ENCODE measurements at regions not wholly inside any gene's neighbourhood (a gene's known extent, or its start where the extent isn't known, plus 50 kb on each side); places are given as distances from the start of the nearest gene placed in this dataset.
"Not testable (repeated sequence)": the region's sequence is repeated elsewhere in the genome, so short reads cannot be mapped to it uniquely, and the experiment has no call there.

DNA sequence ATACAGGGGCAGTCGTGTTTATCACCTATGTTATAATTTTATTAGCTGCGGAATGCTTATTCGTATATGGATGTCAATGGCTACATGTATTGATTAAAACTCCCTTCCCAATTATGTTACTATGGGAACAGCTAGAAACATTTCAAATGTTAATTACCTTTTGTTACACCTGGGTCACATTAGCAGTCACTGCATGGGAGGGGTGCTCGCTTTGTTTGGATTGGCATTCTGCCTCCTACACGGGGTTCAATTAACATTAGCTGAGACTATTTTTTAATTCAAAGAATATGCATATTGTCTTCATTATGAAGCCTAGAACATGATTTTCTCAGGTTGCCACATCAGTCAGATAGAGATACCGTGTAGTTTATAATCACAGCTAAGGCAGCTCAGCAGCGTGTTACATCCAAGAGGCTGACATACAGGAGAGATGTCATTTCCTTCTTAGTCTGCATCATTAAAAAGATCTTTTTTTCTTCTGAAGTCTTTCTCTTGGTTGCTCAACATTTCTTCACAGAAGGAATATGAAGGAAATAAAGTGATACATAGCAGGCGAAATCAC, 76.2 kb upstream of the RPS6KA2 start:
- no peak overlapping the region for H3K4me3 ChIP-seq (ENCODE audit: low read depth, low read length)
- TF ChIP-seq, protein P1, sequence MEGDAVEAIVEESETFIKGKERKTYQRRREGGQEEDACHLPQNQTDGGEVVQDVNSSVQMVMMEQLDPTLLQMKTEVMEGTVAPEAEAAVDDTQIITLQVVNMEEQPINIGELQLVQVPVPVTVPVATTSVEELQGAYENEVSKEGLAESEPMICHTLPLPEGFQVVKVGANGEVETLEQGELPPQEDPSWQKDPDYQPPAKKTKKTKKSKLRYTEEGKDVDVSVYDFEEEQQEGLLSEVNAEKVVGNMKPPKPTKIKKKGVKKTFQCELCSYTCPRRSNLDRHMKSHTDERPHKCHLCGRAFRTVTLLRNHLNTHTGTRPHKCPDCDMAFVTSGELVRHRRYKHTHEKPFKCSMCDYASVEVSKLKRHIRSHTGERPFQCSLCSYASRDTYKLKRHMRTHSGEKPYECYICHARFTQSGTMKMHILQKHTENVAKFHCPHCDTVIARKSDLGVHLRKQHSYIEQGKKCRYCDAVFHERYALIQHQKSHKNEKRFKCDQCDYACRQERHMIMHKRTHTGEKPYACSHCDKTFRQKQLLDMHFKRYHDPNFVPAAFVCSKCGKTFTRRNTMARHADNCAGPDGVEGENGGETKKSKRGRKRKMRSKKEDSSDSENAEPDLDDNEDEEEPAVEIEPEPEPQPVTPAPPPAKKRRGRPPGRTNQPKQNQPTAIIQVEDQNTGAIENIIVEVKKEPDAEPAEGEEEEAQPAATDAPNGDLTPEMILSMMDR (IDR thresholded peaks at IDR 0.05; ENCODE audit: low read depth, low read length): no peak

DNA sequence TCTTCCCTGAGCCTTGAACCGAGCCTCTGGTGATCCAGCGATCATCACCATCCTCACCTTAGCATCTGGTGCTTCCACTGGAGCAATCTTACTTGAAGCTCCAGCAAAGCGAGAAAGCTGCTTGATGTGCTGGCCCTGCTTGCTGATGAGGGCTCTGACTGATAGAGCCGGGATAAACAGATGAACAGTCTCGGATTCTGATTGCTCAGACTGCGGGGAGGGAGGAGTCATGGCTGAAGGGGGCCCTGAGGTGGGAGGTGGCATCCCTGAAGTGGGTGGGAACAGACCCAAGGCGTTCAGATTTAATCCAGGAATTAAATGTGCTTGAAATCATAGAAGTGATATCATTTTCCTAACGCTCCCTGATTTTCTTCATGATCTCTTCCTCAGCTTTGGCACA, 74.4 kb upstream of the RPS6KA2 start:
- not testable (repeated sequence) for H3K4me3 ChIP-seq (ENCODE audit: low read depth, low read length)

DNA sequence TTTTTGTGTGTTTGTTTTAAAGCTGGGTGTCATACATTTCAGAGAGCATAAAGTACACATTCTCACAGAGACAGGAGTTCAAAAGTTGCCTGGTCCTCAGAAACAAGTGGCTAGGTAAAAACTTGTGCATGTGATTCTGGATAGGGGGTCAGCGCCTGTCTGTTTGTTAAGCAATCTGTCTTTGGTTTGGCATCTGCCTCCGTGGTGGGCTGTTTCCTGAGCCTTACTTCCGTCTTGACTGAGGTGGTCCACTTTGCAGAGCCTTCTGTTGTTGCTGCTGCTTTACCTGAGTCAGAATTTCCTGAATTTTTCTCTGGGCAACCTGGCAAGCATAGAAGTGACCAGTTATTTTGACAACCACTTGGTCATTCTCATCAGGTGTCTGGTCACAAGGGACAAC, 73.8 kb upstream of the RPS6KA2 start:
- not testable (repeated sequence) for H3K4me3 ChIP-seq (ENCODE audit: low read depth, low read length)

DNA sequence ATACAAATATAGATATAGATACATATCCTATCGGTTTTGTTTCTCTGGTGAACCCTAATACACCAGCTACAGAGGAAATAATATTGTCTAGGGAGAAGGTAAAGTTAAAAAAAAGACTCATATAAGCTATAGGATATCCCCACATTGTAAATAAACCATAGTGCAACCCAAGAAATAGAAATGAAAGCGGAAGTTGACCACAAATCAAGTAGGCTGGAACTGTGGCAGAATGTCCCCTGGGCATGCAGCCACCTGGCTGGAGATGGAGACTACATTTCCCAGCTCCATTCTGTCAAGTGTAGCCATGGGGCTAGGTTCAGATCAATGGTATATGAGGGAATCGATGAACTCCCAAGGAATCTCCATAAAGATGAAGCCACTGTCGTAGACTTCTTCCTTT, 70.1 kb upstream of the RPS6KA2 start:
- H3K4me3 ChIP-seq (ENCODE audit: low read depth, low read length): no peak overlapping the region
- TF ChIP-seq, protein P1 (IDR thresholded peaks at IDR 0.05; ENCODE audit: low read depth, low read length): no peak

DNA sequence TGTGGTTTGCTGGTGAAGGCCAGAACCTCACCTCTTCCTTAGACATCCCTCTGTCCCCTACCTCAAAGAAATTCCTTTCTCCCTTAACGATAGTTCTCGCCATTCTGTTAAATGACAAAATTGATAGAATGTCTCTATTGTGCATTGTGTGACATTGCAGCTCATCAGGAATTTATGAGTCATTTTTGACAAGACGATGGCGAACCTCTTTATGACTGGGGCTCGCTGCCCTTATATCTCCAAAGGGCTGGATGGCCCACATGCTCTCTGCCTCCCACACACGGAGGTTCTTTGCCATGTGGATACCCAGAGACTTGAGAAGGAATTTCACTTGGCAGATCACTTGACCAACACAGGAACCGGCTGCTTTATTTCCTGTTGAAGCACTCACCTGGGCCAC, 66.8 kb upstream of the RPS6KA2 start:
- TF ChIP-seq, protein P1 (IDR thresholded peaks at IDR 0.05; ENCODE audit: low read depth, low read length): no peak
- H3K4me3 ChIP-seq (ENCODE audit: low read depth, low read length): no peak overlapping the region

DNA sequence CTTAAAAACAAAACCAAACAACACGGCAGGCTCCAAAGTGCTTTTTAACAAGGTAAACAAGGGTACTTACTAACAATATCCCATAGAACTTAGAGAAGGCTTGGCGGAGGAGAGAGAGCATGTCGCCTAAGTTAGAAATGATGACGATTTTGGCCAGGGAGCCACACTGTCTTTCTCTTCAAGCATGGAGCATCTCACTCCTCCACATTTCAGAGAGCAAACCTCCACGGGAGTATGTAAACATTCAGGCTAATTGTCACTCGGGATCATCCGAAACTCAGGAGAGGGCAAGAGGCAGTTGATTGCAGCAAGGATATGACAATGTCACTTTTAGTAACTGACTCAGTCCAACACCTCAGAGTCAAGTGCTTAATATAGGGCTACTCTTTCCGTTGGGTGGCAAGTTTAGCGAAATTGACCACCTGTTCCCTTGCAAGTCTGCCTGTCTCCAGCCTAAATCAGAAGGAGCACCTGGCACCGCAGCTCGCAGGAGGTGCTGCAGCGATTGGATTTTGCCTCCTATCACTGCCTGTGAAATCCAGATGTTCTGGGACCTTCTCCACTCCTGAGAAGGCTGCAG, 65.8 kb upstream of the RPS6KA2 start:
- H3K4me3 ChIP-seq (ENCODE audit: low read depth, low read length): no peak overlapping the region
- TF ChIP-seq, protein P1 (IDR thresholded peaks at IDR 0.05; ENCODE audit: low read depth, low read length): no peak

DNA sequence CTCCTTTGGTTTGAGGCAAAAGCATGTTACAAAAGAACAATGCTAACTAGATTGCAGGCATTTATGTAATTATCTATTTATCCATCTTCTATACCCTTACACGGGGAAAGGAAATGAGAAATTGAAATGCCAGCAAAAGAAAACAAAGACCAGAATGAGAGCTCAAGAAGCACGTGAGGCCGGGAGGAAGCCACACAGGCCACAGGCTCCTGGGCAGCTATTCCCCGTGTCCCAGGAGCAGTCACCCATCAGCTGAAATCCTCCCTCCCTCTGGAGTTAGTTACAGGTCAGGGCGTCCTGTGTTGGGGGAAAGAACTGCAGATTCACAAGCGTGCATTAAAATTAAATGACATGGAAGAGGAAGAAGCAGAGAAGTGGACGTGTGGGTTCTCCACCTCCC, 64.7 kb upstream of the RPS6KA2 start:
- H3K4me3 ChIP-seq (ENCODE audit: low read depth, low read length): no peak overlapping the region
- TF ChIP-seq, protein P1 (IDR thresholded peaks at IDR 0.05; ENCODE audit: low read depth, low read length): no peak

DNA sequence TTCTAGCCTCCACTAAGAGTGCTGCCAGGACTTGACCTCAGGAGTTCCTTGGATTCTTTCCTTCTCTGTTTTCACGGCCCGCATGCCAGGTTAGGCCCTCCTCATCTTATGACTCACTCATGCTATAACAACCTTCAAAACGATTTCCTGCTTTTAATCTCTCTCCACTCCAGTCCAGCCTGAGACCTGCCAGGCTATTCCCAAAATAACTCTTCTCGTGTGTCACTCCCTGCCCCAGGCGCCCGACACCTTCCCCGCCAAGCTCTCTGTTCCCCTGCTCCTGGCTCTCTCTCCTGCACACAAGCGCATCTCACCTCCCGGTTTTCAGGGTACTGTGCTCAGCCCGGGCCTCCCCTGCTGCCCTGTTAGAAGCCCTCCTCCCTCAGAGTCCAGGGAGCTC, 64.1 kb upstream of the RPS6KA2 start:
- TF ChIP-seq, protein P1 (IDR thresholded peaks at IDR 0.05; ENCODE audit: low read depth, low read length): no peak
- no peak overlapping the region for H3K4me3 ChIP-seq (ENCODE audit: low read depth, low read length)
